Psoas muscle (tissue), 7 donors: ENCODE measurements at regions not wholly inside any gene's neighbourhood (a gene's known extent, or its start where the extent isn't known, plus 50 kb on each side); places are given as distances from the start of the nearest gene placed in this dataset.

Experiments
- ATAC-seq, 4 donors: fragments of 200-7000 bp; cut with Tn5 transposase; one replicate each; pipeline ENCODE4 v1.9.1; 2020; ENCODE audit warnings: moderate library complexity in 3 of 4, mild to moderate bottlenecking in 2 of 4
- DNase-seq, 2 donors: peaks; one replicate each; pipeline ENCODE4 v3.0.0-alpha.2; 2020
- H3K27ac ChIP-seq: fragments of 200-600 bp; one replicate; pipeline ENCODE4 v1.8.0; 2022
- H3K27me3 ChIP-seq, 3 donors: fragments of 200-600 bp in 1 of 3; one replicate each; pipeline versions ENCODE4 v1.6.1 to v1.8.0; 2013 to 2022; ENCODE audit warnings: low read length in 2 of 3, mild to moderate bottlenecking in 2 of 3, moderate library complexity in 1 of 3; ENCODE audit not compliant: insufficient read depth in 3 of 3
- H3K36me3 ChIP-seq, 2 donors: fragments of 200-600 bp in 1 of 2; one replicate each; pipeline versions ENCODE4 v1.6.1 to v1.8.0; 2013 to 2022; ENCODE audit warnings: low read depth in 1 of 2, mild to moderate bottlenecking in 1 of 2, moderate library complexity in 1 of 2; ENCODE audit not compliant: insufficient read depth in 1 of 2
- H3K4me1 ChIP-seq: fragments of 200-600 bp; one replicate; pipeline ENCODE4 v1.8.0; 2022
- H3K4me3 ChIP-seq: fragments of 200-600 bp; one replicate; pipeline ENCODE4 v1.8.0; 2022; ENCODE audit warnings: mild to moderate bottlenecking
- H3K9me3 ChIP-seq: fragments of 200-600 bp; one replicate; pipeline ENCODE4 v1.8.0; 2022
- CTCF ChIP-seq: fragments of 200-600 bp; IDR thresholded peaks from one replicate; pipeline ENCODE4 v1.8.0; 2022; ENCODE audit warnings: antibody characterized with exemption
- WGBS, 3 donors: extraction: QIAGEN DNeasy Blood & Tissue Kit; methylation state at CpG; one replicate each; pipeline versions ENCODE4 v1.1.6 to v1.1.7; 2013; 5-methylcytosine and 5-hydroxymethylcytosine counted together
- intact Hi-C, 2 donors: fragments of 100-400 bp; cut with DNase I; formaldehyde crosslinking; loops; one replicate each; pipeline versions ENCODE4 v1.11.0 to v1.14.2; 2022
- donor health status: healthy with polysubstance abuse.
- donor health status: DM: no; HTN: no; CAD: no; lungs with moderate emphysema.
- donor health status: Bipolar disorder and iron deficiency.
- donor health status: healthy.
- donor health status: DM: yes; HTN: yes; CAD: no.
- donor health status: DM: no; HTN: no; CAD: no.
- donor health status: DM: yes; HTN: yes; CAD: no.

- H3K27ac ChIP-seq = no peak overlapping the region
- intact Hi-C loops = loop anchor here in 1 of 2 donors (5.0 kb wide), 1 partner anchor 227 kb away; no protein-coding TSS in a partner anchor
- H3K36me3 ChIP-seq = no peaks in the 10 kb centered on the region
- no peak for TF ChIP-seq CTCF
- no peaks in the 10 kb centered on the region for H3K9me3 ChIP-seq
- WGBS, 3 donors = 68 to 75% (median 73%) methylated on average over 2 of the region's 2 CpGs
- no peak for ATAC-seq
- no peak overlapping the region for H3K4me3 ChIP-seq
- no peaks in the 10 kb centered on the region for H3K4me1 ChIP-seq
- peaks cover 0 to 6% (median 0%) of the 10 kb centered on the region in 3 donors for H3K27me3 ChIP-seq
- DNase-seq = no peak
Observed at GRCh38 chr5:88090506-88090905, 178.1 kb downstream of the TMEM161B start.

GRCh38 chr5:88089719-88090390 lies 178.8 kb downstream of the TMEM161B start:
- no peak overlapping the region for H3K4me3 ChIP-seq
- ATAC-seq (no peak), DNase-seq (no peak)
- TF ChIP-seq CTCF = no peak
- H3K36me3 ChIP-seq = no peaks in the 10 kb centered on the region
- peaks cover 0 to 6% (median 0%) of the 10 kb centered on the region in 3 donors for H3K27me3 ChIP-seq
- intact Hi-C loops = loop anchor here in 1 of 2 donors (5.0 kb wide), 1 partner anchor 227 kb away; no protein-coding TSS in a partner anchor
- H3K9me3 ChIP-seq = no peaks in the 10 kb centered on the region
- H3K27ac ChIP-seq = no peak overlapping the region
- 42 to 54% (median 50%) methylated on average over 7 of the region's 7 CpGs for WGBS, 3 donors
- H3K4me1 ChIP-seq = no peaks in the 10 kb centered on the region

GRCh38 chr5:88085462-88085861 lies 183.2 kb downstream of the TMEM161B start:
- Histone ChIP-seq H3K4me1 (no peaks in the 10 kb centered on the region), H3K27me3 (peaks cover 0 to 10% (median 0%) of the 10 kb centered on the region in 3 donors), H3K4me3 (no peak overlapping the region), H3K27ac (no peak overlapping the region), H3K36me3 (no peaks in the 10 kb centered on the region), H3K9me3 (no peaks in the 10 kb centered on the region)
- ATAC-seq (no peak), DNase-seq (no peak)
- intact Hi-C loops = no loop called here
- TF ChIP-seq CTCF = no peak
- 39 to 47% (median 40%) methylated on average over 5 of the region's 5 CpGs for WGBS, 3 donors

GRCh38 chr5:88081877-88082276 lies 186.8 kb downstream of the TMEM161B start:
- H3K36me3 ChIP-seq = no peaks in the 10 kb centered on the region
- intact Hi-C loops = no loop called here
- peaks cover 7% of the 10 kb centered on the region for H3K9me3 ChIP-seq
- TF ChIP-seq CTCF = no peak
- H3K4me1 ChIP-seq = no peaks in the 10 kb centered on the region
- H3K27ac ChIP-seq = no peak overlapping the region
- no peak overlapping the region for H3K4me3 ChIP-seq
- DNase-seq (no peak), ATAC-seq (no peak)
- peaks cover 0 to 4% (median 0%) of the 10 kb centered on the region in 3 donors for H3K27me3 ChIP-seq

GRCh38 chr5:88063813-88064212 lies 204.8 kb downstream of the TMEM161B start:
- no peak overlapping the region for H3K4me3 ChIP-seq
- H3K4me1 ChIP-seq = no peaks in the 10 kb centered on the region
- no peaks in the 10 kb centered on the region for H3K36me3 ChIP-seq
- no peaks in the 10 kb centered on the region for H3K27me3 ChIP-seq
- H3K27ac ChIP-seq = no peak overlapping the region
- DNase-seq = no peak
- no peak for ATAC-seq
- peaks cover 9% of the 10 kb centered on the region for H3K9me3 ChIP-seq
- TF ChIP-seq CTCF = no peak
- intact Hi-C loops = no loop called here
